ENCODE measurements at regions not wholly inside any gene's neighbourhood (a gene's known extent, or its start where the extent isn't known, plus 50 kb on each side); places are given as distances from the start of the nearest gene placed in this dataset.

GRCh38 chr14:26887847-26888246, 290.0 kb upstream of the NOVA1 start:
- no peak for DNase-seq
- Histone ChIP-seq H3K27me3 (no peaks in the 10 kb centered on the region), H3K4me1 (no peaks in the 10 kb centered on the region), H3K36me3 (no peaks in the 10 kb centered on the region), H3K4me3 (ENCODE audit: low read depth, low read length) (no peak overlapping the region), H3K9me3 (no peaks in the 10 kb centered on the region)
- TF ChIP-seq, protein P1, sequence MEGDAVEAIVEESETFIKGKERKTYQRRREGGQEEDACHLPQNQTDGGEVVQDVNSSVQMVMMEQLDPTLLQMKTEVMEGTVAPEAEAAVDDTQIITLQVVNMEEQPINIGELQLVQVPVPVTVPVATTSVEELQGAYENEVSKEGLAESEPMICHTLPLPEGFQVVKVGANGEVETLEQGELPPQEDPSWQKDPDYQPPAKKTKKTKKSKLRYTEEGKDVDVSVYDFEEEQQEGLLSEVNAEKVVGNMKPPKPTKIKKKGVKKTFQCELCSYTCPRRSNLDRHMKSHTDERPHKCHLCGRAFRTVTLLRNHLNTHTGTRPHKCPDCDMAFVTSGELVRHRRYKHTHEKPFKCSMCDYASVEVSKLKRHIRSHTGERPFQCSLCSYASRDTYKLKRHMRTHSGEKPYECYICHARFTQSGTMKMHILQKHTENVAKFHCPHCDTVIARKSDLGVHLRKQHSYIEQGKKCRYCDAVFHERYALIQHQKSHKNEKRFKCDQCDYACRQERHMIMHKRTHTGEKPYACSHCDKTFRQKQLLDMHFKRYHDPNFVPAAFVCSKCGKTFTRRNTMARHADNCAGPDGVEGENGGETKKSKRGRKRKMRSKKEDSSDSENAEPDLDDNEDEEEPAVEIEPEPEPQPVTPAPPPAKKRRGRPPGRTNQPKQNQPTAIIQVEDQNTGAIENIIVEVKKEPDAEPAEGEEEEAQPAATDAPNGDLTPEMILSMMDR (IDR thresholded peaks at IDR 0.05; ENCODE audit: low read depth, low read length) = no peak

DNA sequence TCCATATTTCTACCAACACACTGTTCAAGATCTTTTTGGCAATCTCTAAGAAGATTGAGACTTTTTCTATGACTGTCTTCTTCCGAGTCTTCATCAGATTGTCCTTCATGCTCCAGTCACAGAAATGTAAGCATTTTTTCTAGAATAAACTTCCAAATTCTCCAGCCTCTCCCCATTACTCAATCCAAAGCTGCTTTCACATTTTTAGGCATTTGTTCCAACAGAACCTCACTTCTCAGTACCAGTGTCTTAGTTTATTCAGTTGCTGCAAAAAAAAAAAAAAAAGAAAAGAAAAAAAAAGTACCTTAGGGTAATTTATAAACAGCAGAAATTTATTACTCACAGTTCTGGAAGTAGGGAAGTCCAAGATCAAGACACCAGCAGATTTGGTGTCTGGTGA, 290.8 kb upstream of the NOVA1 start:
- no peaks in the 10 kb centered on the region for H3K36me3 ChIP-seq
- DNase-seq = no peak
- H3K9me3 ChIP-seq = no peaks in the 10 kb centered on the region
- H3K4me1 ChIP-seq = no peaks in the 10 kb centered on the region
- no peaks in the 10 kb centered on the region for H3K27me3 ChIP-seq
- no peak overlapping the region for H3K4me3 ChIP-seq (ENCODE audit: low read depth, low read length)
- TF ChIP-seq, protein P1 (IDR thresholded peaks at IDR 0.05; ENCODE audit: low read depth, low read length) = no peak

- no peak for DNase-seq
- Histone ChIP-seq H3K9me3 (no peaks in the 10 kb centered on the region), H3K4me1 (no peaks in the 10 kb centered on the region), H3K27me3 (no peaks in the 10 kb centered on the region), H3K4me3 (ENCODE audit: low read depth, low read length) (no peak overlapping the region), H3K36me3 (no peaks in the 10 kb centered on the region)
- TF ChIP-seq, protein P1 (IDR thresholded peaks at IDR 0.05; ENCODE audit: low read depth, low read length) = no peak
These were observed 298.6 kb upstream of the NOVA1 start for GRCh38 chr14:26896447-26896846.

DNA sequence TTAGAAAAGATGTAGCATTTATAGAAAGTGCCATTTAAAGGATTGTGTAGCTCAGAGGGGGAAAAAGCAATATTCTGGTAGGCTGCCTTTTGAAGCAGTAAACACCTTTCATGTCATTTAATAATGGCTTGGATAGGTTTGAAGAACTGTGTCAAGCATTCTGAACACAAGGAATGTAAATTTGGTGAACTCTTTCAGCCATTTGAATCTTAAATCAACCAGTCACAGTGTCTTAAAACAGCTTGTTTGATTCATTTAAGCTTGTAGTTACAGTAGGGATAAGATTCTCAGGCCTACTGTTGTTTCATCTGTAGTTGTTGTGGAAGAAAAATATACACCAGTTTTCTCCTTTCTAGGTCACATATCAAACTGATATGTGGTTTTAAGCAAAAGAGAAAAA, 299.4 kb upstream of the NOVA1 start:
- H3K27me3 ChIP-seq = no peaks in the 10 kb centered on the region
- TF ChIP-seq, protein P1 (IDR thresholded peaks at IDR 0.05; ENCODE audit: low read depth, low read length) = no peak
- H3K4me3 ChIP-seq (ENCODE audit: low read depth, low read length) = no peak overlapping the region
- H3K36me3 ChIP-seq = no peaks in the 10 kb centered on the region
- H3K9me3 ChIP-seq = no peaks in the 10 kb centered on the region
- DNase-seq = no peak
- H3K4me1 ChIP-seq = no peaks in the 10 kb centered on the region

DNA sequence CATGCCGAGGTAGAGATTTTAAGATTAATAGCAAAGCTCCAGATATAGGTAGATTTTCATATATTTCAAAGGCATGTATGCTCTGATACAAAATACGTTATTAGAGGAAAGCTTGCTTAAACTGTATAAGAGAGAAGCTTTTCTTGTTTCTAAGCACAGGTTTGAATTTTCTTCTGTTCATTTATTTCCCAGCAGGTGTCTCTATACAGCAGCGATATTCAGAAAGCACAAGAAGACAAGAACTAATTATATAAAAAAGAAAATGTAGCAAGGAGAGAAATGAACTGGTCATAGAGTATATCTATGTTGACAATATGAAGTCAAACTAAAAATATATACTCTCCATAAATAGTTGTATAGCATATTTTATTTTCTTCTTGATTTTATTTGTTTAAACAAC, 307.4 kb upstream of the NOVA1 start:
- no peaks in the 10 kb centered on the region for H3K27me3 ChIP-seq
- no peak overlapping the region for H3K4me3 ChIP-seq (ENCODE audit: low read depth, low read length)
- H3K36me3 ChIP-seq = no peaks in the 10 kb centered on the region
- H3K4me1 ChIP-seq = no peaks in the 10 kb centered on the region
- TF ChIP-seq, protein P1 (IDR thresholded peaks at IDR 0.05; ENCODE audit: low read depth, low read length) = no peak
- no peaks in the 10 kb centered on the region for H3K9me3 ChIP-seq
- DNase-seq = no peak

DNA sequence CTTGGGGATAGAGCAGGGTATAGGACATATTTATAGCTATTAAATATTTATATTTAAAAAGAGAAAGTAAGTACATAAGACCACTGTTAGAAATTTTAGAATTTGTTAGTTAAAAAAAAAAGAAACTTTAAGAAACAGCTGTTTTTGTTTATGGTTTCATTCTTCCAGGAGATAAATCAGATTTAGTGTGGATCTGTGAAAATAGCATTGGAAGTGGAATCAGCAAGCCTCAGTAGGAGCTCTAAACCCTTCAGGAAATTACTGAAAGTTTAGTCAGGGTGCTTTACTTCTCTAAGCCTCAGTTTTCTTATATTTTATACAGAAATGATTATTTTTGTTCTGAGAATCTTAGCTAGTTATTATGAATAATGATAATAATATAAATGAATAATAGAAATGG, 316.0 kb upstream of the NOVA1 start:
- DNase-seq = no peak
- no peaks in the 10 kb centered on the region for H3K36me3 ChIP-seq
- H3K4me1 ChIP-seq = no peaks in the 10 kb centered on the region
- H3K4me3 ChIP-seq (ENCODE audit: low read depth, low read length) = no peak overlapping the region
- TF ChIP-seq, protein P1 (IDR thresholded peaks at IDR 0.05; ENCODE audit: low read depth, low read length) = no peak
- H3K9me3 ChIP-seq = no peaks in the 10 kb centered on the region
- no peaks in the 10 kb centered on the region for H3K27me3 ChIP-seq
